H9 (cell line): ENCODE measurements at regions not wholly inside any gene's neighbourhood (a gene's known extent, or its start where the extent isn't known, plus 50 kb on each side); places are given as distances from the start of the nearest gene placed in this dataset.

ENCODE experiments used
- DNase-seq: peaks from one replicate; pipeline ENCODE4 v3.0.0-alpha.2; 2017
- H2AFZ ChIP-seq: one replicate; pipeline ENCODE4 v1.6.1; 2013; ENCODE audit warnings: mild to moderate bottlenecking, low read length, control low read depth, moderate library complexity
- H2AK5ac ChIP-seq: 2 replicates; pipeline ENCODE4 v1.6.1; 2013; ENCODE audit warnings: low read length, control low read depth, mixed read lengths; ENCODE audit not compliant: insufficient read length
- H2BK120ac ChIP-seq: one replicate; pipeline ENCODE4 v1.6.1; 2013; ENCODE audit warnings: low read depth, mild to moderate bottlenecking, low read length, control low read depth, inconsistent platforms; ENCODE audit not compliant: poor library complexity, severe bottlenecking
- H2BK12ac ChIP-seq: 2 replicates; pipeline ENCODE4 v1.6.1; 2013; ENCODE audit warnings: low read length, control low read depth, mixed read lengths, low read depth; ENCODE audit not compliant: insufficient read length
- H2BK15ac ChIP-seq: 2 replicates; pipeline ENCODE4 v1.6.1; 2013; ENCODE audit warnings: low read depth, low read length, control low read depth
- H2BK20ac ChIP-seq: one replicate; pipeline ENCODE4 v1.6.1; 2013; ENCODE audit warnings: low read depth, mild to moderate bottlenecking, low read length, control low read depth, inconsistent platforms; ENCODE audit not compliant: poor library complexity, severe bottlenecking
- H2BK5ac ChIP-seq: 2 replicates; pipeline ENCODE4 v1.6.1; 2013; ENCODE audit warnings: low read length, control low read depth, mixed read lengths; ENCODE audit not compliant: insufficient read length
- H3K14ac ChIP-seq: 2 replicates; pipeline ENCODE4 v1.6.1; 2013; ENCODE audit warnings: low read length, control low read depth; ENCODE audit not compliant: insufficient read depth
- H3K18ac ChIP-seq: 2 replicates; pipeline ENCODE4 v1.6.1; 2013; ENCODE audit warnings: low read depth, mild to moderate bottlenecking, mixed read lengths, low read length, control low read depth; ENCODE audit not compliant: insufficient read length
- H3K23ac ChIP-seq: 2 replicates; pipeline ENCODE4 v1.6.1; 2013; ENCODE audit warnings: low read length, control low read depth, mixed read lengths, low read depth; ENCODE audit not compliant: insufficient read length
- H3K23me2 ChIP-seq: 2 replicates; pipeline ENCODE4 v1.6.1; 2013; ENCODE audit warnings: low read depth, mild to moderate bottlenecking, mixed read lengths, low read length, control low read depth; ENCODE audit not compliant: insufficient read length, poor library complexity, severe bottlenecking
- H3K27ac ChIP-seq: 2 replicates; pipeline ENCODE4 v1.5.1; 2013; ENCODE audit warnings: low read length, control low read depth, mixed read lengths, low read depth; ENCODE audit not compliant: insufficient read length
- H3K27me3 ChIP-seq: 2 replicates; pipeline ENCODE4 v1.6.1; 2013; ENCODE audit warnings: low read length, control low read depth, inconsistent platforms; ENCODE audit not compliant: insufficient read depth
- H3K4ac ChIP-seq: 2 replicates; pipeline ENCODE4 v1.6.1; 2013; ENCODE audit warnings: low read depth, mild to moderate bottlenecking, control low read depth, inconsistent platforms, low read length, moderate library complexity
- H3K4me1 ChIP-seq: 2 replicates; pipeline ENCODE4 v1.6.1; 2013; ENCODE audit warnings: low read length, control low read depth, inconsistent platforms; ENCODE audit not compliant: insufficient read depth
- H3K4me2 ChIP-seq: 2 replicates; pipeline ENCODE4 v1.6.1; 2013; ENCODE audit warnings: low read length, control low read depth, mixed read lengths; ENCODE audit not compliant: insufficient read length, insufficient read depth
- H3K56ac ChIP-seq: 2 replicates; pipeline ENCODE4 v1.6.1; 2013; ENCODE audit warnings: low read depth, mild to moderate bottlenecking, mixed read lengths, low read length, control low read depth; ENCODE audit not compliant: insufficient read length
- H3K79me1 ChIP-seq: 2 replicates; pipeline ENCODE4 v1.6.1; 2013; ENCODE audit warnings: low read depth, mild to moderate bottlenecking, moderate library complexity, low read length, control low read depth, inconsistent platforms; ENCODE audit not compliant: insufficient read depth, poor library complexity, severe bottlenecking
- H3K79me2 ChIP-seq: 2 replicates; pipeline ENCODE4 v1.6.1; 2013; ENCODE audit warnings: low read length, control low read depth, inconsistent platforms; ENCODE audit not compliant: insufficient read depth
- H3K9ac ChIP-seq: 2 replicates; pipeline ENCODE4 v1.6.1; 2013; ENCODE audit warnings: low read length, control low read depth, mixed read lengths; ENCODE audit not compliant: insufficient read length; ENCODE audit errors: extremely low read depth
- H3K9me3 ChIP-seq: one replicate; pipeline ENCODE4 v1.6.1; 2013; ENCODE audit warnings: low read depth, low read length, inconsistent platforms; ENCODE audit not compliant: control insufficient read depth
- H3T11ph ChIP-seq: one replicate; pipeline ENCODE4 v1.6.1; 2013; ENCODE audit warnings: mild to moderate bottlenecking, low read length, control low read depth, inconsistent platforms
- H4K20me1 ChIP-seq: one replicate; pipeline ENCODE4 v1.6.1; 2013; ENCODE audit not compliant: control insufficient read depth, insufficient read length, insufficient read depth
- H4K5ac ChIP-seq: 2 replicates; pipeline ENCODE4 v1.6.1; 2013; ENCODE audit warnings: low read depth, mild to moderate bottlenecking, mixed read lengths, low read length, control low read depth; ENCODE audit not compliant: insufficient read length
- H4K8ac ChIP-seq: replicated peaks from 2 replicates; pipeline ENCODE4 v1.6.1; 2013; ENCODE audit warnings: low read length, control low read depth, mixed read lengths, low read depth; ENCODE audit not compliant: insufficient read length
- H4K91ac ChIP-seq: 2 replicates; pipeline ENCODE4 v1.6.1; 2013; ENCODE audit warnings: low read depth, mild to moderate bottlenecking, moderate library complexity, mixed read lengths, low read length, control low read depth; ENCODE audit not compliant: insufficient read length
- H3K27ac Mint-ChIP-seq, 3 experiments: 2 replicates in 2 of 3; 3 replicates in 1 of 3; pipeline ENCODE4 v1.8.0; 2020 to 2021; ENCODE audit warnings: mixed read lengths in 3 of 3, mild to moderate bottlenecking in 1 of 3, moderate library complexity in 1 of 3
- H3K27me3 Mint-ChIP-seq: 2 replicates; pipeline ENCODE4 v1.8.0; 2021; ENCODE audit warnings: low read depth, mild to moderate bottlenecking, moderate library complexity, mixed read lengths
- H3K36me3 Mint-ChIP-seq, 3 experiments: 2 replicates in 2 of 3; 3 replicates in 1 of 3; pipeline ENCODE4 v1.8.0; 2020 to 2021; ENCODE audit warnings: low read depth in 3 of 3, mixed read lengths in 3 of 3; ENCODE audit not compliant: insufficient read depth in 1 of 3
- H3K4me1 Mint-ChIP-seq, 2 experiments: 2 replicates each; pipeline ENCODE4 v1.8.0; 2020; ENCODE audit warnings: mixed read lengths in 2 of 2
- H3K4me3 Mint-ChIP-seq, 2 experiments: 2 replicates in 1 of 2; 3 replicates in 1 of 2; pipeline ENCODE4 v1.8.0; 2020 to 2021; ENCODE audit warnings: mild to moderate bottlenecking in 2 of 2, mixed read lengths in 2 of 2, moderate library complexity in 1 of 2
- H3K9me3 Mint-ChIP-seq, 2 experiments: 2 replicates in 1 of 2; 3 replicates in 1 of 2; pipeline ENCODE4 v1.8.0; 2020; ENCODE audit warnings: mild to moderate bottlenecking in 2 of 2, mixed read lengths in 2 of 2, moderate library complexity in 1 of 2
- CTCF ChIP-seq: fragments of 200-600 bp; sonication (generic); conservative IDR thresholded peaks from 3 replicates; pipeline ENCODE4 v1.8.0; 2021; ENCODE audit warnings: antibody characterized with exemption, mild to moderate bottlenecking
- whole genome bisulfite sequencing: extraction: QIAGEN DNeasy Blood & Tissue Kit; methylation state at CpG from one replicate; pipeline ENCODE4 v1.1.7; 2013; ENCODE audit warnings: missing lambda C conversion rate, low lambda C conversion rate, mixed read lengths; ENCODE audit not compliant: insufficient read length; ENCODE audit errors: extremely low coverage; 5-methylcytosine and 5-hydroxymethylcytosine counted together

- no peak overlapping the region for H3K56ac ChIP-seq
- H3K79me1 ChIP-seq = no peaks in the 10 kb centered on the region
- H3K4me3 Mint-ChIP-seq = no peak overlapping the region
- H3K4ac ChIP-seq = no peak overlapping the region
- H3K79me2 ChIP-seq = no peaks in the 10 kb centered on the region
- no peaks in the 10 kb centered on the region for H3K4me1 ChIP-seq
- H2BK120ac ChIP-seq = no peak overlapping the region
- H2BK15ac ChIP-seq = no peak overlapping the region
- no peaks in the 10 kb centered on the region for H3K27me3 ChIP-seq
- no peak overlapping the region for H2BK12ac ChIP-seq
- H4K20me1 ChIP-seq = no peaks in the 10 kb centered on the region
- no peak overlapping the region for H3K18ac ChIP-seq
- no peak overlapping the region for H3K4me2 ChIP-seq
- no peak overlapping the region for H3K23ac ChIP-seq
- H3K36me3 Mint-ChIP-seq = 0 out of 7 replicates have a peak, but pooled peaks cover 0 to 3% (median 0%) of the 10 kb centered on the region in 3 experiments
- H3K27me3 Mint-ChIP-seq = peaks cover 7% of the 10 kb centered on the region
- no peak overlapping the region for H4K91ac ChIP-seq
- H2AFZ ChIP-seq = no peak overlapping the region
- H3K27ac Mint-ChIP-seq = no peak overlapping the region
- DNase-seq = no peak
- no peak overlapping the region for H3T11ph ChIP-seq
- peaks cover 2% of the 10 kb centered on the region in 2 experiments; a peak in 3 of 4 replicates for H3K4me1 Mint-ChIP-seq
- no peak overlapping the region for H4K5ac ChIP-seq
- peaks cover 3 to 25% of the 10 kb centered on the region in 2 experiments; a peak in 4 of 5 replicates for H3K9me3 Mint-ChIP-seq
- no peaks in the 10 kb centered on the region for H3K23me2 ChIP-seq
- H3K9ac ChIP-seq = no peak overlapping the region
- no peak overlapping the region for H3K27ac ChIP-seq
- H3K9me3 ChIP-seq = no peaks in the 10 kb centered on the region
- H2BK20ac ChIP-seq = no peak overlapping the region
- no peak overlapping the region for H2AK5ac ChIP-seq
- no peak overlapping the region for H4K8ac ChIP-seq
- no peak for TF ChIP-seq CTCF
- WGBS = no CpG with 5 or more reads among the region's 1 CpG
- no peak overlapping the region for H3K14ac ChIP-seq
- no peak overlapping the region for H2BK5ac ChIP-seq
Observed at GRCh38 chr22:47814474-47814873, 1052.0 kb downstream of the TBC1D22A start.
